NCI-H1694 (cell line): ENCODE measurements at regions not wholly inside any gene's neighbourhood (a gene's known extent, or its start where the extent isn't known, plus 50 kb on each side); places are given as distances from the start of the nearest gene placed in this dataset.

Experiments used
- DNase-seq: peaks from one replicate; lab custom pipeline; 2025; lab: John Stamatoyannopoulos, UW

DNA sequence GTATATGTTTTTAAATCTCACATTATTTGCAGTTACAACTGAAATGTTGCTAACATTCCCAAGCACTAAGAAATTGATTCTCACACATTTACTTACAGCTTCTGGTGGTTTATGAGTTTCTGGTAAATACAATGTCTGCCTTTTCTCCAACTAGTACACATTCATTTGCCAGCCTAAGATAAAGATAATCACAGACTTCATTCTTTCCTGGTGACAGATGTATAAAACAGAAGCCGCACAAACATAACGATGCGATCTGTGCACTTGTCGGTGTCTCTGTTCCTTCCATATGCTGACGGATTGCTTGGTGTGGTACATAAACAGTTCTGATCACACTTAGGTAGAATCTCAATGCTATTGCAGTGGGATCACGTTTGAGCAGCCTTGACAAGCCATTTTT lies 100.4 kb upstream of the DDX18 start:
- DNase-seq, result peak; percentile 56

- no peak for DNase-seq
These were observed 99.6 kb upstream of the DDX18 start for GRCh38 chr2:117714745-117715417.

- no peak for DNase-seq
These were observed 98.0 kb upstream of the DDX18 start for GRCh38 chr2:117716505-117716904.

GRCh38 chr2:117717072-117717471 lies 97.4 kb upstream of the DDX18 start:
- no peak for DNase-seq

- no peak for DNase-seq
These were observed 96.4 kb upstream of the DDX18 start for GRCh38 chr2:117718048-117718447.

- no peak for DNase-seq
These were observed 93.7 kb upstream of the DDX18 start for GRCh38 chr2:117720765-117721164.

DNA sequence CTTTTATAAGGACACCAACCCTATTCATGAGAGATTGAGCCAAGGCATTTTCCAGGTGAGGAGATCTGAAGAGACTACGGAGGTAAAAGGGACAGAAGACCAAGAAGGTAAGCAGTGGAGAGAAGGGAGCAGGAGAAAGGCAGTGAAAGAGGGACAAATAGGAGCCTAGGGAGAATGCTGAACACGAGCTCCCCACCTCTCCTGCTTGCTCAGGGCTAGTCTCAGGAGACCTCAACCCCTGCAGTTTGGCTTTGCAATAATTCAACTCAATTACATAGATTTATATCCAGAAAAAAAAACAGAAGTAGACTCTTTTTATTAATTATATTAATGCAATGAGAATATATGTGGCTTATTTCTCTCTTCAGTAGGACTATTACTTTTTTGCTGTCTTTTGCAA lies 91.0 kb upstream of the DDX18 start:
- no peak for DNase-seq

GRCh38 chr2:117723888-117724434 lies 90.5 kb upstream of the DDX18 start:
- no peak for DNase-seq

GRCh38 chr2:117726747-117727146 lies 87.7 kb upstream of the DDX18 start:
- DNase-seq, result no peak

- DNase-seq, result no peak
These were observed 76.6 kb upstream of the DDX18 start for GRCh38 chr2:117737846-117738245.

DNA sequence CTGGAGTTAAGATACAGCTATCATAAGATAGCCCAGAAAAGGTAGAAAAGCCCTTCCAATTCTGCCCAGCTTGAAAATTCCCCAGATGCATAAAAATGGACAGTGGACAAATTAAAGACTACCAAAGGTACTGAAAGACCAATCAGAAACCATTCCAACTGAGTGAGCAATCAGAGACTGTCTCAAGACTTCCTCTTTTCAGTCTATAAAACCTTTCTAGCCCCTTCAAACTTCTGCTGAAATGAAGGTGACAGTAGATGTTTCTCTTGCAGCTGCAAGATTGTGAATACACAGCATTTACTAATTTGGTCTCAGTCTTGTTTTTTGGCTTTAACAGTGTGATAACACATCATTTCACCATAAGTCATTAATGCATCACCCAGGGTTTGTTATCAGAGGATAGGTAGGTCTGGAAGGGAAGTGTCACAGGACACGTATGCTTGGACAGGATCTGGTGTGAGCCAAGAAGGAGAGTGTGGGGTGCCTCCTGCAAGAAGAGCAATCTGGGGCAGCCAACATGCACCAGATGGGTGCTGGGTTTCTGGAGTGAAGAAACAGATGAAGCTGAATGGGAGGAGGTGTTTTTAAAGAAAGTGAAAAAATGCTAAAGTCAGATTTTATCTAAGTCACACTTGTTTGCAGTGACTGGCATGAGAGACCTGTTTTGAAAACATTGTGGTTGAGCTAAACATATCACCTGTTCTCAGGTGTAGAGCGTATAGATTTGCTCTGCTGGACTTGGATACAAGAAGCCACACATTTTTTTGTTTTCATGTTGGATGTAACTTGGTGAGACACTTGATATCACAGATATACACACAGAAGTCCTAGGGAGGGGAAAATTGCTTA lies 75.3 kb upstream of the DDX18 start:
- no peak for DNase-seq

GRCh38 chr2:117745537-117745936 lies 69.0 kb upstream of the DDX18 start:
- DNase-seq, result no peak

DNA sequence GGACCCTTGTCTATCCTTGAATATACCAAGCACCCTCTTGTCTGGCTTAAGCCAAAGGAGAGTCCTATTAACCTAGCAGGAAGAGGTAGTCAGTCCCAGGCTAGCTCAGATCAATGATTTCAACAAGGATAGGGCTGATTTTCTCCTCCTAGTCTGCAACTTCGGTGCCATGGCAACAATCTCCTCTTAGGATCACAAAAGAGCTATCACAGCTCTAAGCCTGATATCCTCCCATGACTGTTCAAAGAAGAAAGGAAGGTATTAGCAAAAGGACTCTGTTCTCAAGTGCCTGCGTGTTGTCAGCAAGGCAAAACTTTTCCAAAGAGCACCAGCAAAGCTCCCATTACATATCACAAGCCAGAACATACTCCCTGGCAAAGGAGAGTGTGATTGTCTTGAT lies 58.7 kb upstream of the DDX18 start:
- no peak for DNase-seq

- DNase-seq, result peak; percentile 83
These were observed 53.6 kb upstream of the DDX18 start for GRCh38 chr2:117760916-117761315.

DNA sequence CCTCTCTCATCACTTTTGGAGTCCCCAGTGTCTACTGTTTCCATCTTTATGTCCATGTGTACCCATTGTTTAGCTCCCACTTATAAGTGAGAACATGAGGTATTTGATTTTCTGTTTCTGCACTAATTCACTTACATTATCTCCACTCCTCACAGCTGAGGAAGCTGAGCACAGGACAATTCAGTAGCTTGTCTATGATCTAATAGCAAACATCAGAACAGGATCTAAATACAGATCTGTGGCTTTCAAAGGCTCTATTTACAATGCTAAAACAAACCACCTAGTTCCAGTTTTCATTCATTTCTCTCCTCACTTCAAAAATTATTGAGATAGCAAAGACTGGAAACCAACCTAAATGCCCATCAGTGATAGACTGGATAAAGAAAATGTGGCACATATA lies 52.0 kb upstream of the DDX18 start:
- DNase-seq, result no peak

DNA sequence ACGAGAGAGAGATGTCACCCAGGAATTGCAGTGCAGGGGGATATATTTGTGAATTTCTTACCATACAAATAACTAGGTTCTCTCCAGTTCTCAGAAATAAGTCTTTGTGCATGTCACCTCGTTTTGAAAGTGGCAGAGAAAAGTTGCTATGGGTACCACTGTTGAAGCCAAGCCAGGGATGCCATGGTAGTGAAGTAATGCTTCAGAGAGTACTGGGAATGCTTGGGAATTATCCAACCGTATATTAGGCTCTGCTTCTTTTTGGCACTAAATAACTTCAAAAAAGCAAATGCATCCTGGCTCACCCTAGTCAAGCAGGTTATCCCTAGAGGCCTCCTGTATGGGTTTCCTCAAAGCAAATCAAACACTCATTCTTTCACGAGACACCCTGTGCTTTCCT lies 50.7 kb upstream of the DDX18 start:
- peak; percentile 41 for DNase-seq
